Heart left ventricle (tissue), 16 donors: ENCODE measurements at regions not wholly inside any gene's neighbourhood (a gene's known extent, or its start where the extent isn't known, plus 50 kb on each side); places are given as distances from the start of the nearest gene placed in this dataset.

ENCODE experiments used
- ATAC-seq, 4 donors: fragments of 200-7000 bp; cut with Tn5 transposase; one replicate each; pipeline ENCODE4 v1.9.1; 2020 to 2022; ENCODE audit warnings: moderate library complexity in 4 of 4, mild to moderate bottlenecking in 3 of 4, moderate number of reproducible peaks in 1 of 4
- DNase-seq, 5 donors: peaks; one replicate each; pipeline ENCODE4 v3.0.0-alpha.2; 2020
- H3K27ac ChIP-seq, 12 donors: fragments of 200-600 bp; sonication (generic) in 4 of 12; one replicate each; pipeline versions ENCODE4 v1.5.0 to v1.8.0; 2016 to 2022; ENCODE audit warnings: mild to moderate bottlenecking in 2 of 12
- H3K27me3 ChIP-seq, 9 donors: fragments of 200-600 bp; sonication (generic) in 2 of 9; one replicate each; pipeline versions ENCODE4 v1.5.1 to v1.8.0; 2016 to 2022; ENCODE audit warnings: mild to moderate bottlenecking in 3 of 9
- H3K36me3 ChIP-seq, 9 donors: fragments of 200-600 bp; sonication (generic) in 2 of 9; one replicate each; pipeline versions ENCODE4 v1.5.0 to v1.8.0; 2018 to 2022; ENCODE audit warnings: mild to moderate bottlenecking in 2 of 9
- H3K4me1 ChIP-seq, 12 donors: fragments of 200-600 bp; sonication (generic) in 4 of 12; one replicate each; pipeline versions ENCODE4 v1.5.0 to v1.8.0; 2016 to 2022; ENCODE audit warnings: mild to moderate bottlenecking in 3 of 12
- H3K4me3 ChIP-seq, 12 donors: fragments of 200-600 bp; sonication (generic) in 4 of 12; one replicate each; pipeline versions ENCODE4 v1.5.0 to v1.8.0; 2017 to 2022; ENCODE audit warnings: mild to moderate bottlenecking in 9 of 12, moderate library complexity in 4 of 12
- H3K9me3 ChIP-seq, 12 donors: fragments of 200-600 bp; sonication (generic) in 4 of 12; one replicate each; pipeline versions ENCODE4 v1.5.0 to v1.8.0; 2016 to 2022; ENCODE audit warnings: mild to moderate bottlenecking in 1 of 12
- POLR2A ChIP-seq, 2 donors: fragments of 450-650 bp; IDR thresholded peaks; one replicate each; pipeline ENCODE4 v1.6.1; 2017; ENCODE audit warnings: antibody characterized with exemption in 2 of 2, mild to moderate bottlenecking in 2 of 2, moderate library complexity in 2 of 2
- WGBS, 4 donors: extraction: QIAGEN DNeasy Blood & Tissue Kit in 2 of 4; methylation state at CpG; one replicate each; pipeline versions ENCODE4 v1.1.5 to v1.1.7; 2013 to 2018; 5-methylcytosine and 5-hydroxymethylcytosine counted together
- intact Hi-C, 10 donors: fragments of 100-400 bp; cut with DNase I; formaldehyde crosslinking; loops; one replicate each; pipeline versions ENCODE4 v1.11.1 to v1.14.2; 2022
- TF ChIP-seq, protein P1 (sequence below), 12 donors: fragments of 200-600 bp; sonication (generic) in 4 of 12; IDR thresholded peaks; one replicate each; pipeline versions ENCODE4 v1.5.0 to v1.8.0; 2018 to 2022; ENCODE audit warnings: antibody characterized with exemption in 12 of 12, mild to moderate bottlenecking in 5 of 12
- donor health status: ischemic (EF 13 %, LVEDD 7.1; RV severe dilation, severe dysfunction).
- donor health status: healthy with polysubstance abuse.
- donor health status: DM: no; HTN: yes; CAD: no.
- donor health status: DM: no; HTN: no; CAD: no.
- donor health status: ischemic (EF 25% LVEDD 6.9; RV normal size, moderate dysfunction).
- donor health status: ischemic (EF 25% LVEDD 5.7; RV mildly dilated, moderate dysfunction).
- donor health status: healthy.
- donor health status: DM: yes; HTN: yes; CAD: no.
- donor health status: ischemic (EF 35%, LVEDD 5.7; RV mildly dilated, moderate dysfunction).
- donor health status: nonischemic (EF 11% LVEDD 7.7; RV severe dilation, severe dysfunction).
- donor health status: DM: yes; HTN: yes; CAD: no.
- donor health status: PGD.
- donor health status: ischemic (EF 29% LVEDD 5.4; RV normal size, mild dysfunction).
- donor health status: nonischemic (EF 23%, LVEDD 6.1; RV moderate dilation, normal function).

GRCh38 chr4:101711590-101712260 is 78.8 kb upstream of the BANK1 start:
- intact Hi-C loops: no loop called here
- 82 to 87% (median 83%) methylated on average over 2 of the region's 2 CpGs for WGBS, 4 donors
- no peak for DNase-seq
- Histone ChIP-seq H3K27me3 (no peaks in the 10 kb centered on the region), H3K4me1 (no peaks in the 10 kb centered on the region), H3K36me3 (no peaks in the 10 kb centered on the region), H3K4me3 (no peak overlapping the region), H3K9me3 (peaks cover 0 to 32% (median 3%) of the 10 kb centered on the region in 12 donors), H3K27ac (no peak overlapping the region)
- TF ChIP-seq, protein P1, sequence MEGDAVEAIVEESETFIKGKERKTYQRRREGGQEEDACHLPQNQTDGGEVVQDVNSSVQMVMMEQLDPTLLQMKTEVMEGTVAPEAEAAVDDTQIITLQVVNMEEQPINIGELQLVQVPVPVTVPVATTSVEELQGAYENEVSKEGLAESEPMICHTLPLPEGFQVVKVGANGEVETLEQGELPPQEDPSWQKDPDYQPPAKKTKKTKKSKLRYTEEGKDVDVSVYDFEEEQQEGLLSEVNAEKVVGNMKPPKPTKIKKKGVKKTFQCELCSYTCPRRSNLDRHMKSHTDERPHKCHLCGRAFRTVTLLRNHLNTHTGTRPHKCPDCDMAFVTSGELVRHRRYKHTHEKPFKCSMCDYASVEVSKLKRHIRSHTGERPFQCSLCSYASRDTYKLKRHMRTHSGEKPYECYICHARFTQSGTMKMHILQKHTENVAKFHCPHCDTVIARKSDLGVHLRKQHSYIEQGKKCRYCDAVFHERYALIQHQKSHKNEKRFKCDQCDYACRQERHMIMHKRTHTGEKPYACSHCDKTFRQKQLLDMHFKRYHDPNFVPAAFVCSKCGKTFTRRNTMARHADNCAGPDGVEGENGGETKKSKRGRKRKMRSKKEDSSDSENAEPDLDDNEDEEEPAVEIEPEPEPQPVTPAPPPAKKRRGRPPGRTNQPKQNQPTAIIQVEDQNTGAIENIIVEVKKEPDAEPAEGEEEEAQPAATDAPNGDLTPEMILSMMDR (IDR thresholded peaks at IDR 0.05): no peak
- no peak for TF ChIP-seq POLR2A (IDR thresholded peaks at IDR 0.05)
- no peak for ATAC-seq

- H3K27me3 ChIP-seq: no peaks in the 10 kb centered on the region
- no peaks in the 10 kb centered on the region for H3K4me1 ChIP-seq
- no peak overlapping the region for H3K4me3 ChIP-seq
- no peaks in the 10 kb centered on the region for H3K36me3 ChIP-seq
- no peak overlapping the region for H3K27ac ChIP-seq
- TF ChIP-seq, protein P1 (IDR thresholded peaks at IDR 0.05): no peak
- TF ChIP-seq POLR2A (IDR thresholded peaks at IDR 0.05): no peak
- whole genome bisulfite sequencing, 4 donors: 91 to 98% (median 95%) methylated on average over 1 of the region's 1 CpG
- no peak for DNase-seq
- no peak for ATAC-seq
- intact Hi-C loops: no loop called here
- peaks cover 0 to 37% (median 8%) of the 10 kb centered on the region in 12 donors for H3K9me3 ChIP-seq
Measured at GRCh38 chr4:101710806-101711205, 79.7 kb upstream of the BANK1 start.

- no peak for DNase-seq
- H3K4me1 ChIP-seq: no peaks in the 10 kb centered on the region
- no peak for TF ChIP-seq POLR2A (IDR thresholded peaks at IDR 0.05)
- TF ChIP-seq, protein P1 (IDR thresholded peaks at IDR 0.05): no peak
- no peaks in the 10 kb centered on the region for H3K36me3 ChIP-seq
- intact Hi-C loops: no loop called here
- 94 to 95% (median 95%) methylated on average over 1 of the region's 1 CpG for WGBS, 4 donors
- no peaks in the 10 kb centered on the region for H3K27me3 ChIP-seq
- no peak overlapping the region for H3K27ac ChIP-seq
- no peak for ATAC-seq
- peaks cover 0 to 24% (median 8%) of the 10 kb centered on the region in 12 donors for H3K9me3 ChIP-seq
- no peak overlapping the region for H3K4me3 ChIP-seq
Measured at GRCh38 chr4:101708293-101709039, 82.1 kb upstream of the BANK1 start.

DNA sequence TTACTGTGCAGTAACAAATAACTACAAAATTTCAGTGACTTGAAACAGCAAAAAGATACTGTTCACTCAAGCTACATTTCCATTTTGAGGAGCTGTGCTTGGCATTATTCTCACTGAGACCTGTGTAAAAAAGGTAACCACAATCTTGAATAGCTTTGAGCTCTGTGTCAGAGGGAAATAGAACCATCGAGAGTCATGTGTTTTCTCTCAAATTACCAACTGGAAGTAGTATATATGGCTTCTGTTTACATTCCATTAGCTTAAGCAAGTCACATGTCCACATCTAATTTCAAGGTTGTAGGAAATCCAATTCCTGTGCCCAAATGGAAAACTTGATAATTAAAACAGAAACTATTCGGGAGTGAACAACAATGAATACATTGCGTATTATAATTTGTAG is 82.9 kb upstream of the BANK1 start:
- no peak overlapping the region for H3K4me3 ChIP-seq
- no peaks in the 10 kb centered on the region for H3K4me1 ChIP-seq
- peaks cover 0 to 24% (median 8%) of the 10 kb centered on the region in 12 donors for H3K9me3 ChIP-seq
- ATAC-seq: no peak
- H3K27ac ChIP-seq: no peak overlapping the region
- intact Hi-C loops: no loop called here
- no peak for DNase-seq
- H3K36me3 ChIP-seq: no peaks in the 10 kb centered on the region
- WGBS, 4 donors: 58 to 92% (median 73%) methylated on average over 3 of the region's 3 CpGs
- no peak for TF ChIP-seq POLR2A (IDR thresholded peaks at IDR 0.05)
- TF ChIP-seq, protein P1 (IDR thresholded peaks at IDR 0.05): no peak
- no peaks in the 10 kb centered on the region for H3K27me3 ChIP-seq
